CD4-positive, alpha-beta T cell (primary cell): ENCODE measurements at regions not wholly inside any gene's neighbourhood (a gene's known extent, or its start where the extent isn't known, plus 50 kb on each side); places are given as distances from the start of the nearest gene placed in this dataset.

ENCODE experiments used
- ATAC-seq: fragments of 200-7000 bp; cut with Tn5 transposase; one replicate; pipeline ENCODE4 v1.10.0; 2022; ENCODE audit warnings: mild to moderate bottlenecking; ENCODE audit not compliant: poor library complexity
- CTCF ChIA-PET: fragments of 350-600 bp; sonication (Branson Sonifier 250); formaldehyde crosslinking; loops from one replicate; lab custom pipeline; 2021; ENCODE audit warnings: antibody characterized with exemption, inconsistent platforms; lab: Charles Lee
- POLR2A ChIA-PET: fragments of 350-600 bp; sonication (Branson Sonifier 250); formaldehyde crosslinking; loops from one replicate; lab custom pipeline; 2021; ENCODE audit warnings: antibody characterized with exemption, inconsistent platforms; lab: Charles Lee
- DNase-seq, 14 experiments: peaks; one replicate each; pipeline ENCODE4 v3.0.0-alpha.2; 2013 to 2020; ENCODE audit warnings: mixed read lengths in 2 of 14
- H3K27ac ChIP-seq, 2 donors: one replicate each; pipeline versions ENCODE4 v1.5.1 to v1.7.0; 2013; ENCODE audit warnings: low read length in 2 of 2, low read depth in 1 of 2, mild to moderate bottlenecking in 1 of 2
- H3K27me3 ChIP-seq, 2 experiments: 1 replicate in 1 of 2; 2 replicates in 1 of 2; pipeline versions ENCODE4 v1.6.1 to v1.7.0; 2013; ENCODE audit warnings: low read length in 2 of 2, control low read depth in 1 of 2, mild to moderate bottlenecking in 1 of 2, moderate library complexity in 1 of 2; ENCODE audit not compliant: insufficient read depth in 2 of 2, control insufficient read depth in 1 of 2
- H3K36me3 ChIP-seq: one replicate; pipeline ENCODE4 v1.6.1; 2013; ENCODE audit warnings: low read length, control low read depth; ENCODE audit not compliant: insufficient read depth
- H3K4me1 ChIP-seq: one replicate; pipeline ENCODE4 v1.6.1; 2013; ENCODE audit warnings: low read length, control low read depth; ENCODE audit not compliant: insufficient read depth
- H3K4me3 ChIP-seq: one replicate; pipeline ENCODE4 v1.5.1; 2013; ENCODE audit warnings: mild to moderate bottlenecking, low read length, moderate library complexity
- H3K9me3 ChIP-seq, 2 experiments: 1 replicate in 1 of 2; 2 replicates in 1 of 2; pipeline versions ENCODE4 v1.6.1 to v1.7.0; 2013; ENCODE audit warnings: low read length in 2 of 2, mild to moderate bottlenecking in 2 of 2, control low read depth in 1 of 2, moderate library complexity in 1 of 2; ENCODE audit not compliant: control insufficient read depth in 1 of 2, insufficient read depth in 1 of 2
- H3K27ac Mint-ChIP-seq: one replicate; pipeline ENCODE4 v1.8.0; 2020; ENCODE audit warnings: mixed read lengths
- H3K27me3 Mint-ChIP-seq: one replicate; pipeline ENCODE4 v1.8.0; 2021; ENCODE audit warnings: mixed read lengths
- H3K36me3 Mint-ChIP-seq: one replicate; pipeline ENCODE4 v1.8.0; 2021; ENCODE audit warnings: low read depth, mixed read lengths
- H3K4me1 Mint-ChIP-seq: one replicate; pipeline ENCODE4 v1.8.0; 2021; ENCODE audit warnings: low read depth, mixed read lengths
- H3K4me3 Mint-ChIP-seq: one replicate; pipeline ENCODE4 v1.8.0; 2020; ENCODE audit warnings: mild to moderate bottlenecking, mixed read lengths
- H3K9me3 Mint-ChIP-seq: one replicate; pipeline ENCODE4 v1.8.0; 2020; ENCODE audit warnings: mixed read lengths
- CTCF ChIP-seq: fragments of 200-600 bp; IDR thresholded peaks from one replicate; pipeline ENCODE4 v1.8.0; 2022; ENCODE audit warnings: antibody characterized with exemption, mild to moderate bottlenecking
- intact Hi-C, 2 experiments: fragments of 100-400 bp; cut with DNase I in 1 of 2; cut with micrococcal nuclease in 1 of 2; formaldehyde crosslinking; loops; one replicate each; pipeline versions ENCODE4 v1.15.1 to v1.9.0; 2023 to 2025; cut with DNase I, micrococcal nuclease

DNA sequence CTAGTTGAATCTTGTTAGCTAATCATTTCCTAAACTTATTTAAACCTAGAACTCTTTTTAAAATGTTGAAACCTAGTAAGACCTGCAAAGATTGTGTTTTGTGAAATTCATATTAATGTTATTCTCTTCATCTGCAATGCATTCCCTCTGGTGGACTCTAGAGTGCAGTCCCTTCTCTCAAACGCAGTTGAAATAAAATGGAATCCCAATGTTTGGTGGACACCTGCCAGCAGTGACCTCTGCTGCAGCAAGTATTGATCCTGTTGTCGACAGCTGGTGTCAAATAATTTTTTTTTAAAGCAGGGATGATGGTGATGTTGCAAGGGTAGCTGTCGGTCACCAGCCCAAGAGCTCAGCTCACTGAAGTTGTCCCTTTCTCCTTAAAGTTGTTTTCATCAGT is 492.0 kb downstream of the ZIC3 start:
- no peak for DNase-seq
- Histone ChIP-seq H3K4me1 (no peaks in the 10 kb centered on the region), H3K9me3 (no peaks in the 10 kb centered on the region), H3K36me3 (no peaks in the 10 kb centered on the region), H3K4me3 (no peak overlapping the region), H3K27me3 (no peaks in the 10 kb centered on the region), H3K27ac (no peak overlapping the region)
- intact Hi-C loops: no loop called here
- Mint-ChIP-seq H3K4me3 (no peak overlapping the region), H3K27me3 (no peaks in the 10 kb centered on the region), H3K36me3 (no peaks in the 10 kb centered on the region), H3K27ac (no peak overlapping the region), H3K4me1 (no peaks in the 10 kb centered on the region), H3K9me3 (no peaks in the 10 kb centered on the region)
- no peak for ATAC-seq
- ChIA-PET POLR2A (no interaction called here), CTCF (no interaction called here)
- TF ChIP-seq CTCF: no peak

DNA sequence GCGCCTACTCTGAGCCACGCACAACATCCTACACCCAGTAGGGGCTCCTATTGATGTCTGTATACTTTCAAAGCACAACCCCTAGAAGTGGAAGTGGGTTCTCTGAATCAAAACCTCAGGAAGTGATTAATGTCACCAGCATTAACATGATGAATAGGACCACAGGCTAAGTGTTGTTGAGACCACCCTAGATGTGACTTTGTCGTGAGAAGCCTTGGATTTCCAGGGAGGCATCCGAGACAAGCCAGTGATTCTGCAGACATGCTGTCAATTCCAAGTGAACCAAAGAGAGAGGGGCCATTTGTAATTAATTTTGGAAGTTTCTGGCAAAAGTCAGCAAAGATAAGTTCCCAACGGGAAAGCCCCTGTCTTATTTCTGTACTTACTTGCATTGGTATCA is 493.0 kb downstream of the ZIC3 start:
- Mint-ChIP-seq H3K4me3 (no peak overlapping the region), H3K27ac (no peak overlapping the region), H3K27me3 (no peaks in the 10 kb centered on the region), H3K36me3 (no peaks in the 10 kb centered on the region), H3K4me1 (no peaks in the 10 kb centered on the region), H3K9me3 (no peaks in the 10 kb centered on the region)
- H3K27ac ChIP-seq: no peak overlapping the region
- no peak for TF ChIP-seq CTCF
- DNase-seq: no peak
- no peak overlapping the region for H3K4me3 ChIP-seq
- intact Hi-C loops: no loop called here
- ChIA-PET POLR2A (no interaction called here), CTCF (no interaction called here)
- H3K4me1 ChIP-seq: no peaks in the 10 kb centered on the region
- H3K36me3 ChIP-seq: no peaks in the 10 kb centered on the region
- H3K9me3 ChIP-seq: no peaks in the 10 kb centered on the region
- no peak for ATAC-seq
- no peaks in the 10 kb centered on the region for H3K27me3 ChIP-seq

GRCh38 chrX:138067415-138067814 is 501.5 kb downstream of the ZIC3 start:
- no peaks in the 10 kb centered on the region for H3K9me3 ChIP-seq
- H3K4me3 ChIP-seq: no peak overlapping the region
- CTCF ChIA-PET: no interaction called here
- H3K27me3 ChIP-seq: no peaks in the 10 kb centered on the region
- H3K4me1 ChIP-seq: no peaks in the 10 kb centered on the region
- POLR2A ChIA-PET: no interaction called here
- no peaks in the 10 kb centered on the region for H3K4me1 Mint-ChIP-seq
- no peak overlapping the region for H3K4me3 Mint-ChIP-seq
- no peaks in the 10 kb centered on the region for H3K9me3 Mint-ChIP-seq
- H3K27ac Mint-ChIP-seq: no peak overlapping the region
- H3K36me3 ChIP-seq: no peaks in the 10 kb centered on the region
- DNase-seq (no peak), ATAC-seq (no peak)
- TF ChIP-seq CTCF: no peak
- intact Hi-C loops: no loop called here
- H3K36me3 Mint-ChIP-seq: no peaks in the 10 kb centered on the region
- H3K27ac ChIP-seq: no peak overlapping the region
- H3K27me3 Mint-ChIP-seq: no peaks in the 10 kb centered on the region
